ENCODE measurements at regions not wholly inside any gene's neighbourhood (a gene's known extent, or its start where the extent isn't known, plus 50 kb on each side); places are given as distances from the start of the nearest gene placed in this dataset.
"Not testable (repeated sequence)": the region's sequence is repeated elsewhere in the genome, so short reads cannot be mapped to it uniquely, and the experiment has no call there.

DNA sequence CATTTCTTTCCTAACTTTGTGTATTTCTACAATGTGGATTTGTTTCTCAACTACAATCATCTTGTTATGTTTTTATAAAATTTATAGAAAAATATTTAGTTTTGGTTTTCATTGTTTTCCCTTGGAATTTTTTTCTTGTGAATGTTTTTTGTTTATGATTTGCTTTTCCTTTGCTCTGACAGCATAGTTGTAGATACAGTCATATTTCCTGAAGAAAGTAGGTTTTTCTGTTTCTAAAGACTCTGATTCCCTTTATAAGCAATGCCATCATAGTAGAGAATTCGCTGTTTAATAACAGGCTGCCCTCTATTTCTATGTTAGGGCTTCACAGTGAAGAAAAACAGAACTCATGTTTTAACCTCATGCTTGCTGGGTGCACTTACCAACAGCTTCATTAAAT, 482.3 kb downstream of the ZBBX start:
- DNase-seq (ENCODE audit: extremely low spot score), result no peak
- H3K27ac ChIP-seq (ENCODE audit: low read depth), result no peak overlapping the region
- 38% methylated on average over 1 of the region's 1 CpG for WGBS
- H3K4me3 ChIP-seq (ENCODE audit: low read depth, low read length), result no peak overlapping the region
- no peaks in the 10 kb centered on the region for H3K4me1 ChIP-seq (ENCODE audit: insufficient read depth)
- no peaks in the 10 kb centered on the region for H3K36me3 ChIP-seq (ENCODE audit: insufficient read depth)

DNA sequence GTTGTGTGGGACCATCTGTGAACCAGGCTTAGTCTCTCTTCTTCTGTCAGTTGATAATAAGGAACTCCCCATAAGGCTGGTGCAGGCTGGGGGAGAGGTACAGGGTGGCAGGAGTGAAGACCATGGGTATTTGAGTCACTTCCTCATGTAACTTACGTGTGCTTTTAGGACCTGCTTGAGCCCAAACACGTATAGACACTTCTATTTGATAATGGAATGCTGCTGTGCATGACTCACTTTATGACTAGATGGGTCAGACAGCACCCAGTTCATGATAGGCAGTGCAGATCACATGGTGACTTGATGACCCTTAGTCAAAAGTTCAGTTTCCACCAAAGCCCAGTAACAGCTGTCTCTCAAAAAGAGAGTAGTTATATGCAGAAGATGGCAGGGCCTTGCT, 490.9 kb downstream of the ZBBX start:
- Histone ChIP-seq H3K4me1 (ENCODE audit: insufficient read depth) (no peaks in the 10 kb centered on the region), H3K36me3 (ENCODE audit: insufficient read depth) (no peaks in the 10 kb centered on the region), H3K4me3 (ENCODE audit: low read depth, low read length) (no peak overlapping the region), H3K27ac (ENCODE audit: low read depth) (no peak overlapping the region)
- WGBS, result 76% methylated on average over 2 of the region's 2 CpGs
- DNase-seq (ENCODE audit: extremely low spot score), result no peak

DNA sequence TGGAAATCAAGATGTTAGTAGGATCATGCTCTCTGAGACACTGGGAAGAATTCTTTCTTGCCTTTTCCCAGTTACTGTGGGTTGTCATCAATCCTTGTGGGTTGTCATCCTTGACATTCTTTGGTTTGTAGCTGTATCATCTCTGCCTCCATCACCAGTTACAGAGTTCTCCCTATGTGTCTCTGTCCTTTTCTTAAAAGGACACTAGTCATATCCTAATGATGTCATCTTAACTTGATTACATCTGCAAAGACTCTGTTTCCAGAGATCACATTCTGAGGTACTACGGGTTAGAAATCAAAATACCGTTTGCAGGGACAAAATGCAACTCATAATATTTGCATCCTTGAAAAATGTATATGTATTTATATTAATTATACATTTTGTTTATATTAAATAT, 500.4 kb downstream of the ZBBX start:
- H3K4me1 ChIP-seq (ENCODE audit: insufficient read depth), result no peaks in the 10 kb centered on the region
- DNase-seq (ENCODE audit: extremely low spot score), result no peak
- no peak overlapping the region for H3K27ac ChIP-seq (ENCODE audit: low read depth)
- no peaks in the 10 kb centered on the region for H3K36me3 ChIP-seq (ENCODE audit: insufficient read depth)
- WGBS, result 91% methylated on average over 2 of the region's 2 CpGs
- H3K4me3 ChIP-seq (ENCODE audit: low read depth, low read length), result no peak overlapping the region

DNA sequence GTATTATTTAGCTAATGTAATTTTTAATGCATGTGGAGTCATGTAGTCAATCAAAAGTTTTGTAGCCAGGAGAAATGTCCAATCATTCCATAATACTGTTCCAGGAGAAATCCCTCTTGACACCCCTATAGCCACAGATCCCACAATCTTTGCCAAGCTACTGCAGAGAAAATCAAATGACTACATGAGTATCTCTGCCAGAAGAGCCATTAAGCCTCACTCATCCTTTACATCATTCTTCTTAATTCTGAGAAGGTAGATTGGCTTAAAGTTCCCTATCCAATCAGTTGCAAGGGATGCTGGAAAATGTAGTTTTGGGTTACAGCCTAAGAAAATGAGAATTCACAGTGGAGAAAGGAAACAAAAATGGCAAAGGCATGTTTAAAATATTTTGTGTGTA, 502.1 kb downstream of the ZBBX start:
- no peak for DNase-seq (ENCODE audit: extremely low spot score)
- Histone ChIP-seq H3K36me3 (ENCODE audit: insufficient read depth) (no peaks in the 10 kb centered on the region), H3K4me1 (ENCODE audit: insufficient read depth) (no peaks in the 10 kb centered on the region), H3K27ac (ENCODE audit: low read depth) (no peak overlapping the region), H3K4me3 (ENCODE audit: low read depth, low read length) (no peak overlapping the region)

DNA sequence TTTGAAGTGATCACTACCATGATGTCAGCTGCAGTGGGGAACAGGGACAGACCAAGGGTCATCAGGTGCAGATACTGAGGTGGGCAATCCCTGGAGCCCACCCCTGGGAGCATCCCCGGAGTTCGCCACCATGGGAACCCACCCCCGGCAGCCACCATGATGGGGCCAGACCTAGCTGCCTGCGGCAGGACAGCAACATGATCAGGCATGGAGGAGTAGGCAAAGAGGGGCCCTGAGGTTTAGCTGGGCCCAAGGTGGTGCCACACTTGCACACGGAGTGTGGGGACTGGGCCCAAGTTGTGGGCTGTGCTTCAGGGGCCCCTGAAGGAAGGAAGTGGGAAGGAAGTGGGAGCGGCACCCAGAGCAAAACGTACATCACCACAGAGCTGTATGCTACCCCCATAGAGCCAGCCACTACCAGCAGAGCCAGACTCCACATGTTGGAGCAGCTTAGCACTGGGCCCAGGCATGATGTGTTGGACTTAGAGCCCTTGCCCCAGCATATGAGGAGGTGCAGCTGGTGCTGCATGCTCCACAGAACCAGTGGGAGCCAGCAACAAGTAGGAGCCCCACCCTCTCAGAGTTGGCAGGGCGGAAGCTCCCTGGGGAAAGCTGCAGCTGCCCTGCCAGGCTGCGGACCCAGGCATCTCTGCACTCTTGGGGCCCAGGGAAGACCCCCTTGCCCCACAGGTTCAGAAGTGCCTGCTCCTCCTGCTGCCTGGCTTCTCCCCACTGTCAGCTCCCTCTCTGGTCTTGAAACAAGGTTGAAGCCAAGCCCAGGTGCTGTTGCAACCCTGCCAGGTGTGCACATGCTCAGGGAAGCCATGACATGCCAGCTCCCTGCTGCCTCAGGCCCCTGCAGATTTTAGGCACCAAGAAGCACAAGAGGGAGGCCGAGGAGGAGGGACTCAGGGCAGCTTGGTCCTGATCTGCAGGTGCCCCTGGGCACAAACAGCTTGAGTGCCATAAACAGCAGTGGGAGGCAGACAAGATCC, 515.3 kb downstream of the ZBBX start:
- Histone ChIP-seq H3K4me3 (ENCODE audit: low read depth, low read length) (no peak overlapping the region), H3K36me3 (ENCODE audit: insufficient read depth) (no peaks in the 10 kb centered on the region), H3K27ac (ENCODE audit: low read depth) (no peak overlapping the region), H3K4me1 (ENCODE audit: insufficient read depth) (no peaks in the 10 kb centered on the region)
- DNase-seq (ENCODE audit: extremely low spot score), result no peak
- WGBS, result 91% methylated on average over 10 of the region's 10 CpGs

DNA sequence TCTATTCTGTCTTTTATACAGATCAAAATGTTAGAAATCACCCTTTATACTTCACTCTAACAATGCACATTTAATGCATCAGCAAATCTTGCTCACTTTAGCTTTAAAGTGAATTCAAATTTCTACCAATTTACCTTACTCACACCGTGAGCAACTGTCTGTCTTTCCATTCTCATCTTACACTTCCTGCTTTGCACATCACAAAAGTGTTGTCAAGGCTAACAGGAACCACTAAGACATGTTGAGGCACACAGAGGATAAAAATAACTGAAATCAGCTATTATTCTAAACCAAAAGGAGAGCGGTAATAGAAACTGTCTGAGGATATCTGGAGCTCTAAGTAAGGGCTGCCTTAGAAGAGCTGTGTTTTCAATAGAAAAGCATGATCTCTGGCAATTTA, 519.9 kb downstream of the ZBBX start:
- 79% methylated on average over 2 of the region's 2 CpGs for WGBS
- no peak overlapping the region for H3K27ac ChIP-seq (ENCODE audit: low read depth)
- no peak for DNase-seq (ENCODE audit: extremely low spot score)
- no peaks in the 10 kb centered on the region for H3K36me3 ChIP-seq (ENCODE audit: insufficient read depth)
- no peak overlapping the region for H3K4me3 ChIP-seq (ENCODE audit: low read depth, low read length)
- H3K4me1 ChIP-seq (ENCODE audit: insufficient read depth), result no peaks in the 10 kb centered on the region

DNA sequence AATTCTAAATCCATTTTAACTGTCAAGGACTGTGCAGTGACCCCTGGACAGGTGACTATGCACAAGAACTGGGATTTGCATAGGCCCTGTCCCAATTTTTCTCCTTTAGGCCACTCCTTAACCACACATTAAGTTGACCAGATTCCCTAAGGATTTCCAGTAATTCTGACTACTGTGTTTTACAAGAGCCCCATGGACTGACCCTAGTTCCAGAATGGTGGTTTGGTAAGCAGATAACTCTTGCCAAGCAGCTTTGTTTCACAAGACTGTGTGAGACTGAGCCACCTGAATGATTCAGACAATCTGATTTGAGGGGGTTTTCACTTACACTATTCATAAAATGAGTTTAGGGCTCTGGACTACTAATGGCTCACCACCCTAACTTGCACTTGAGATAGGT, 535.8 kb downstream of the ZBBX start:
- Histone ChIP-seq H3K4me3 (ENCODE audit: low read depth, low read length) (no peak overlapping the region), H3K27ac (ENCODE audit: low read depth) (no peak overlapping the region), H3K36me3 (ENCODE audit: insufficient read depth) (no peaks in the 10 kb centered on the region), H3K4me1 (ENCODE audit: insufficient read depth) (no peaks in the 10 kb centered on the region)
- DNase-seq (ENCODE audit: extremely low spot score), result no peak

DNA sequence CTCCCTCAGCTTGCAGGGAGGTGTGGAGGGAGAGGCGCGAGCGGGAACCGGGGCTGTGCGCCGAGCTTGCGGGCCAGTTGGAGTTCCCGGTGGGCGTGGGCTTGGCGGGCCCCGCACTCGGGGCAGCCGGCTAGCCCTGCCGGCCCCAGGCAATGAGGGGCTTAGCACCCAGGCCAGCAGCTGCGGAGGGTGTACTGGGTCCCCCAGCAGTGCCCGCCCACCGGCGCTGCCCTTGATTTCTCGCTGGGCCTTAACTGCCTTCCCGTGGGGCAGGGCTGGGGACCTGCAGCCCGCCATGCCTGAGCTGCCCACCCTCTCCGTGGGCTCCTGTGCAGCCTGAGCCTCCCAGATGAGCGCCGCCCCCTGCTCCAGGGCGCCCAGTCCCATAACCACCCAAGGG, 537.3 kb downstream of the ZBBX start:
- H3K27ac ChIP-seq (ENCODE audit: low read depth); H3K4me1 ChIP-seq (ENCODE audit: insufficient read depth); H3K4me3 ChIP-seq (ENCODE audit: low read depth, low read length); DNase-seq (ENCODE audit: extremely low spot score); H3K36me3 ChIP-seq (ENCODE audit: insufficient read depth): not testable (repeated sequence)
- WGBS, result 98% methylated on average over 25 of the region's 25 CpGs

DNA sequence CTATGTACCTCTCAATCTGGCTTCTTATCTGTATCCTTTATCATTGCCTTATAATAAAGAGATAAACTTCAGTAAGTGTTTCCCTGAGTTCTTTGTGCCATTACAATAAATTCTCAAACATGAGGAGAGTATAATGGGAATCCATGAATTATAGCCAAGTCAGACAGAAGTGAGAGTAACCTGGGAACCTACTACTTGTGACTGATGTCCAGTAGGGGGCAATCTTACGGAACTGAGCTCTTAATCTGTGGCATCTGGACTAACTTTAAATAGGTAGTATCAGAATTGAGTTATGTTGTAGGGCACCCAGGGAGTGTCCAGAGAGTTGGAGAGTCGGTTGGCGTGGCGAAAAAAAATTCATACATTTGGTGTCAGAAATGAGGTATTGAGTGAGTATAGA, 542.6 kb downstream of the ZBBX start:
- H3K27ac ChIP-seq (ENCODE audit: low read depth), result no peak overlapping the region
- no peaks in the 10 kb centered on the region for H3K4me1 ChIP-seq (ENCODE audit: insufficient read depth)
- no peak overlapping the region for H3K4me3 ChIP-seq (ENCODE audit: low read depth, low read length)
- no peaks in the 10 kb centered on the region for H3K36me3 ChIP-seq (ENCODE audit: insufficient read depth)
- DNase-seq (ENCODE audit: extremely low spot score), result no peak
- WGBS, result 72% methylated on average over 4 of the region's 4 CpGs

DNA sequence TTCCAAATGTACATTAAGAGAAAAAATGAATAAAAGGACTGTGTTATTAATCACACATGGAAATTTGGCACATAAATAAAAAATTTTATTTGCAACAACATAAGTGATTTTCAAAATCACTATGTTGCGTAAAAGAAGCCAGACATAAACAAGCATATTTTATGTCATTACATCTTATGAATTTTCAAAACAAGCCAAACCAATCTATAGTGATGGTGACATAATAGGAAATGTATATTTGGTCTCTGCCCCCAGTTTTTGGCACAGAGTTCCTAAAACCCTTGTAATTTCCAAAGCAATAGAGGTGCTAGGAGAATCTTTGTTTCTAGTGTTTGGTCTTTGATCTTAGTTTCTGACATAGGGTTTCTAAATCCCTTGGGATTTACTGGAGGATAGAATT, 543.3 kb downstream of the ZBBX start:
- DNase-seq (ENCODE audit: extremely low spot score), result no peak
- Histone ChIP-seq H3K27ac (ENCODE audit: low read depth) (no peak overlapping the region), H3K4me1 (ENCODE audit: insufficient read depth) (no peaks in the 10 kb centered on the region), H3K36me3 (ENCODE audit: insufficient read depth) (no peaks in the 10 kb centered on the region), H3K4me3 (ENCODE audit: low read depth, low read length) (no peak overlapping the region)
- 72% methylated on average over 1 of the region's 1 CpG for WGBS

DNA sequence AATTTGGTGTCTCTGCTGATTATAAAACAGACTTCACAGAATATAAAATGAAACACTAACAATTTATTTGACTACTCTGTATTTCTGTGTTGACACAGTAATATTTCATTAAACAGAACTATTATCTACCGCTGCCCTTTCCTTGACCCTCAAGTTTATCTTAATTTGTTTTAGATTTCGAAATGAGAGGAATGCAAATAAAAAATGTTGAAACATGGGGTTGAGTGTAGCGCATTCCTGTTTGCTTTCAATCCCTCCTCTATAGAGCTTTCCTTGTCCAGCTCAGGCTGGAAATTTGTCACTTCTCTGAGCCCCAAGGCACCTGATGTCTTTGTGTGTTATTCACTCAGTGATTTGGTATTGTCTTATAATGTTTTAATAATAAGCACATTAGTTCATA, 550.2 kb downstream of the ZBBX start:
- Histone ChIP-seq H3K4me1 (ENCODE audit: insufficient read depth) (no peaks in the 10 kb centered on the region), H3K27ac (ENCODE audit: low read depth) (no peak overlapping the region), H3K4me3 (ENCODE audit: low read depth, low read length) (no peak overlapping the region), H3K36me3 (ENCODE audit: insufficient read depth) (no peaks in the 10 kb centered on the region)
- 22% methylated on average over 3 of the region's 3 CpGs for WGBS
- DNase-seq (ENCODE audit: extremely low spot score), result no peak

DNA sequence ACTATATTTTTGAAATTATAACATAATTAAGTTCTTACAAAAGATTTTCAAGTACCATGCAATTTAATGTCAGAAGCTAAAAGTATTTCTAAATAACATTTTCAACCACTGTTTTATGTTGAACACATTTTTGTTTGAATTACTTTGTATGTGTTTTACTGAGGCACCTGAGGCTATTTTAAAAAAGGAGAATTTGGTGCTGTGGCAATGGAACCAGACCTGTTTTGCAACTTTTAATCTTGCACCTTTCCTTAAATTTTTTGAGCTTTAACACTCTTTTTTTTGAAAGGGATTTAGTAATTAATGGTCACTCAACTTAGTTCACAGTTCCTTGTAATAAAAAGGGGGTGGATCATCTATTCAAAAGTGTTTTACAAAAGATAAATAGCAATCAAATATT, 561.6 kb downstream of the ZBBX start:
- no peaks in the 10 kb centered on the region for H3K4me1 ChIP-seq (ENCODE audit: insufficient read depth)
- H3K27ac ChIP-seq (ENCODE audit: low read depth), result no peak overlapping the region
- no peak overlapping the region for H3K4me3 ChIP-seq (ENCODE audit: low read depth, low read length)
- no peaks in the 10 kb centered on the region for H3K36me3 ChIP-seq (ENCODE audit: insufficient read depth)
- DNase-seq (ENCODE audit: extremely low spot score), result no peak

DNA sequence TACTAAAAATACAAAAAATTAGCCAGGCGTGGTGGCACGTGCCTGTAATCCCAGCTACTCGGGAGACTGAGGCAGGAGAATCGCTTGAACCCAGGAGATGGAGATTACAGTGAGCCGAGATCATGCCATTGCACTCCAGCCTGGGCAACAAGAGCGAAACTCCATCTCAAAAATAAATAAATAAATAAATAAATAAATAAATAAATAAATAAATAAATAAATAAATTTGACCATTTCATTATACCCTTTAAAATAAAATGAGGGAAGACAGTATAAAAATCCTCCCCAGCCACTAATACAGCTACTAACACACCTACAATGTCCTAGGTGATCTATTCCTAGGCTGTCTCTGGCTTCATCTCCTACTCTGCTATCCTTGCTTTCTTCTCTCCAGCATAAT, 562.8 kb downstream of the ZBBX start:
- WGBS, result 94% methylated on average over 6 of the region's 6 CpGs

DNA sequence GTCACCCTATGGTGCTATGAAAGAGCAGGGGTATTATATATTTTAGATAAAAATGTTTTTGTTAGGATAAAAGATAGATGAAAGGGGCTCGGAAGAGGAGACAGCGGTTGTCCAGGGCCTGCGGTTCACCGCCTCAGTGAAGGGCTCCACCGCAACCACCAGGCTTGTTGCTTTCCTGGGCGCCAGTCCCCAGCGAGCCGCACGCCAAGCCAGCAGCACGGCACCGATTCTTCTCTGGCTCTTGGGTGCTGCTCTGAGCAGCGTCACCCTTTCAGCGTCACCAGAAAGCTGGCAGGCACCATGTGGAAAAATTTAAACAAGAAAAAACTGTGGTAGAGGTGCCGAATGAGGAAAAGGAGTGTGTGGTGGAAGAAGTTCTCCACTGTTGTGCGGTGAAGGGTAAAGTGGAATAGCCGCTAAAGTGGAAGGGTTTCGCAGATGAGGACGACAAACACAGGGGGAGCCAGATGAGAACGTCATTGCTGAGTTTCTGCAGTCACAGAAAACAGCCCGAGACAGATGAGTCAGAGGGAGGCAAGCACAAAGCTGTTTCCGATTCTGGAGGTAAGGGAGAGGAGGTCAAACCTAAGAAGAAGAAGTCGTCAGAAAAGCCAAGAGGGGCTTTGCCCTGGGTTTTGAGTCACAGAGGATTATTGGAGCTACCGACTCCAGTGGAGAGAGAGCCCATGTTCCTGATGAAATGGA, 569.2 kb downstream of the ZBBX start:
- WGBS, result 89% methylated on average over 23 of the region's 23 CpGs
- Histone ChIP-seq H3K4me3 (ENCODE audit: low read depth, low read length) (no peak overlapping the region), H3K36me3 (ENCODE audit: insufficient read depth) (no peaks in the 10 kb centered on the region)

More for the DNA sequence above, 562.8 kb downstream of the ZBBX start:
- not testable (repeated sequence) for H3K36me3 ChIP-seq (ENCODE audit: insufficient read depth); H3K4me1 ChIP-seq (ENCODE audit: insufficient read depth); H3K27ac ChIP-seq (ENCODE audit: low read depth); DNase-seq (ENCODE audit: extremely low spot score); H3K4me3 ChIP-seq (ENCODE audit: low read depth, low read length)

More for the DNA sequence above, 569.2 kb downstream of the ZBBX start:
- DNase-seq (ENCODE audit: extremely low spot score), result no peak
- Histone ChIP-seq H3K4me1 (ENCODE audit: insufficient read depth) (no peaks in the 10 kb centered on the region), H3K27ac (ENCODE audit: low read depth) (no peak overlapping the region)
